Cardiac fibroblast (primary cell): ENCODE measurements at regions not wholly inside any gene's neighbourhood (a gene's known extent, or its start where the extent isn't known, plus 50 kb on each side); places are given as distances from the start of the nearest gene placed in this dataset.

Source experiments
- DNase-seq, 2 donors: peaks; one replicate each; pipeline versions ENCODE4 v3.0.0 to v3.0.0-alpha.2; 2010; ENCODE audit warnings: low read depth in 2 of 2
- H3K4me3 ChIP-seq, 2 donors: replicated peaks in 1 of 2; 1 replicate in 1 of 2; 2 replicates in 1 of 2; pipeline ENCODE4 v1.5.1; 2011; ENCODE audit warnings: low read depth in 2 of 2, low read length in 2 of 2, mild to moderate bottlenecking in 2 of 2, moderate library complexity in 1 of 2
- TF ChIP-seq, protein P1 (sequence below): IDR thresholded peaks from one replicate; pipeline ENCODE4 v1.5.1; 2011; ENCODE audit warnings: low read depth, mild to moderate bottlenecking, low read length, inconsistent platforms

DNA sequence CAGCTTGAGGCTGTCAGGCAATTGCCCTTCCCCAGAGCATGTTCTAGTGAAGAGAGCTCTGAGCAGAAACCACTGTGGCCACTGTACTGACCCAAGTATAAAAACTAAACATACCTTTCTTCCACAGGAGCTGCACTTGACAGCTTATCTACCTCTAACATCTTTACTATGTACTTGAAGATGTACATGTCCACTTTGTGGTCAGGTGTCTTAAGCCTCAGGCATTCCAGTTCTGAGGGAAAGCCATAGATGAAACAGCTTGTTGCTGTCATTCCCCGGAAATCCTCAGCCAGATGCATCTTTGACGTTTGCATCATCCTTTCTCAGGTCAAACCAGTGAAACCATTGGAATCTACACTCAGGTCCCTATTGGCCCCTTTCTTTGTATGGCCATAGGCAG lies 70.4 kb downstream of the CHRM3 start:
- H3K4me3 ChIP-seq: no peak overlapping the region
- TF ChIP-seq, protein P1, sequence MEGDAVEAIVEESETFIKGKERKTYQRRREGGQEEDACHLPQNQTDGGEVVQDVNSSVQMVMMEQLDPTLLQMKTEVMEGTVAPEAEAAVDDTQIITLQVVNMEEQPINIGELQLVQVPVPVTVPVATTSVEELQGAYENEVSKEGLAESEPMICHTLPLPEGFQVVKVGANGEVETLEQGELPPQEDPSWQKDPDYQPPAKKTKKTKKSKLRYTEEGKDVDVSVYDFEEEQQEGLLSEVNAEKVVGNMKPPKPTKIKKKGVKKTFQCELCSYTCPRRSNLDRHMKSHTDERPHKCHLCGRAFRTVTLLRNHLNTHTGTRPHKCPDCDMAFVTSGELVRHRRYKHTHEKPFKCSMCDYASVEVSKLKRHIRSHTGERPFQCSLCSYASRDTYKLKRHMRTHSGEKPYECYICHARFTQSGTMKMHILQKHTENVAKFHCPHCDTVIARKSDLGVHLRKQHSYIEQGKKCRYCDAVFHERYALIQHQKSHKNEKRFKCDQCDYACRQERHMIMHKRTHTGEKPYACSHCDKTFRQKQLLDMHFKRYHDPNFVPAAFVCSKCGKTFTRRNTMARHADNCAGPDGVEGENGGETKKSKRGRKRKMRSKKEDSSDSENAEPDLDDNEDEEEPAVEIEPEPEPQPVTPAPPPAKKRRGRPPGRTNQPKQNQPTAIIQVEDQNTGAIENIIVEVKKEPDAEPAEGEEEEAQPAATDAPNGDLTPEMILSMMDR: no peak
- DNase-seq: no peak

DNA sequence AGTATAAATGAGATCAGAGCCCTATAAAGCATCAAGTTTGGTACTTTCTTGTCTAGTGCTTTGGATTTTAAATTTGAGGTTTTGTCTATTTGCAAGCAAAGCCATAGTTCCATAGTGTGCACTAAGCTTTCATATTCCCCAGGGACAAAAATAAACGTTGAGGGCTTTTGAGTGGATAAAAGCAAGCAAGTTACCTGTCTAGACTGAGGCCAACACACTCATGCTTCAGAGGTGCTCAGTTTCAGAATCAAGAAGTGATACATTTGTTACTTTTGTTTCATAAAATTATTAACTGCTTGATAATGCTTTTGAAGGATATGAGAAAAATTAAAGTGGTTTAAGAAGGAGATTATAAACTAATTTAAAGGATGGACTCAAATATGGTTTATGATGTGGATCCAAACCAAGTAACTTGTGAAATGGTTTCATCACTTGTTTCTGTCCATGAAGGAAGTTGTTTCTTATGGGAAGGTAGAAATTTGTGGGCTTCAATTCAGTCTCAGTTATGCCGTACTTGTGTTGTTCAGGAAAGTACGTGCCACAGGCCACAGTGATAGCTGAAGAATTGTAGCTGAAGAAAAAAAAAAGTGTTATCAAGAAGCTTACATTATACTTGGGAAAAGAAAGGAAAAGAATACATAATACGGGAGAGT lies 71.2 kb downstream of the CHRM3 start:
- TF ChIP-seq, protein P1: no peak
- DNase-seq: no peak
- no peak overlapping the region for H3K4me3 ChIP-seq

DNA sequence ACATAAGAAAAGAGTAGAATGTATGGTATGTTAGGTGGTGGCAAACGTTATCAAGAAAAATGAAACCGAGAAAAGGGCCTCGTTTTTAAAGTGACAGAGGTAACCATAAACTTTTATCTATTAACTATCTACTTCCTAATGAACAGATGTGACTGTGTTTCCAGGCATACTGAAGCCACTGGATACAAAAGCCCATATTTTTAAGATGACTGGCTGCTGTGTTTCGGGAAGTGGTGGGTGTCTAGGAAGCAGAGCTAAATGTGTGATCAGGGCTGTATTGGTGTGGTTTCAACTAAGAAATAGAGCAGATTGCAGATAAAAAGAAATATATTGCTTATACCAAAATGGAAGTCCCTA lies 71.8 kb downstream of the CHRM3 start:
- TF ChIP-seq, protein P1: no peak
- DNase-seq: peak in 1 of 2 donors; percentile 1
- H3K4me3 ChIP-seq: no peak overlapping the region

DNA sequence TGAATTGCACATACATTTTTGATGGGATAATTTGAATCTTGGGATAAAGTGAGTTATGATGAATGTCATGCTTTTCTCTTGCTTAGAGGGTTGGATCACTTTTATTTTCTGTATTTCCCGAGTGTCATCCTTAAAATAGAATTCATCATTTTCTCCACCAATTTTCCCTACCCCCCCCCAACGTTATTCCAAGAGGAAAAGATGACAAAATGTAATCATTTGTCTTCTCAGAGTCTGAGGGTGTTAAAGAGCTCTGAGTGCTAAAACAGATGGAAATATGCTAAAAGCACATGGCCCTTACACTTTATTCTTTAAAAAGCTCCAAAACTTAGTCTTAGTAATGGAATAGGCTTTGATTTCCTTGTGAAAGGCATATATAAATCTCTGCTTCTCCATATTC lies 81.4 kb downstream of the CHRM3 start:
- DNase-seq: no peak
- TF ChIP-seq, protein P1: no peak
- no peak overlapping the region for H3K4me3 ChIP-seq

DNA sequence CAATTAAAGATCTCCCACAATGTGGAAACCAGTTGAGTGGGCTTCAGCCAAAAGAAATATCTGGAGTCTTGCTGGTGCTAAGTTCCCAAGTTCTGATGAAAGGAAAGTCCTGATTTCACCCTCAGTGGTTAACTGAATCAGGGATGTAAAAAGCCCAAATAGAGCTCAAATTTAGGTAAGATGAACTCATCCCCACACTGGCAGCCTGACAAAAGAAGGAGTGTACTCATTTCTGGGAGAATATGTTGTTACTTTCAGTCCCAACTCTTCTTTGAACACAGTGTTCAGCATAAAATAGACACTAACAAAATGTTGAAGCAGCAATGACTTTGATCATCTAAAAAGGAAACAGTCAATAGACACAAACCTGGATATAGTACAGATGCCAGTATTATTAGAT lies 91.7 kb downstream of the CHRM3 start:
- no peak for DNase-seq
- TF ChIP-seq, protein P1: no peak

DNA sequence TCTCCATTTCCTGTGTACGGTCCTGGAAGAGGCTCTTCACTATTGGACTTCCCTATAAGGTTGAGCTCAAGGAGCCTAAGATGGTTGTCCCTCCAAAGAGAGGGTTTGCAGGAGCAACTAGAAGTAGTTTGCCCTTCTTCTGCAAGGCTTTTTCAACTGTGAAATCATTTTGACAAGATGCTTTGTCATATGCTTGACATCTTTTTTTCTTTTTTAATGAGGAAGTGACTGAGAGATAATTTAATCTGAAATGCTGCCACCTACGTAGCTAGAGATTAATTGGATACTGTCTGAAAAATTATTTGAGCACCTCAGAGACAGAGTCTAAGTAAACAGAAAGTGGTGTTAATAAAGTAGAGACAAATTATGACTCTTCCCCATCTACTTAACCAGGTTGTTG lies 97.0 kb downstream of the CHRM3 start:
- no peak overlapping the region for H3K4me3 ChIP-seq
- TF ChIP-seq, protein P1: no peak

More for the DNA sequence above, 91.7 kb downstream of the CHRM3 start:
- no peak overlapping the region for H3K4me3 ChIP-seq

More for the DNA sequence above, 97.0 kb downstream of the CHRM3 start:
- DNase-seq: no peak
